HCT116 (cell line): ENCODE measurements at regions not wholly inside any gene's neighbourhood (a gene's known extent, or its start where the extent isn't known, plus 50 kb on each side); places are given as distances from the start of the nearest gene placed in this dataset.
A peak's percentile ranks its signal among the peaks of the same experiment; 100 is the strongest.

Experiments
- ATAC-seq: fragments of 200-7000 bp; cut with Tn5 transposase; 2 replicates; pipeline ENCODE4 v1.9.1; 2020; ENCODE audit warnings: mild to moderate bottlenecking, moderate library complexity
- BruUV-seq: library from RNA; stranded (reverse); fragments of 400-500 nt; replicated peaks from 2 replicates; lab custom pipeline; 2021; lab: Mats Ljungman, UMichigan
- CTCF ChIA-PET: fragments of 300-600 bp; sonication (Branson Sonifier 250); formaldehyde crosslinking; loops from one replicate; lab custom pipeline; 2021; ENCODE audit warnings: antibody characterized with exemption; lab: Charles Lee
- POLR2A ChIA-PET: fragments of 300-600, 350-600 bp; sonication (Branson Sonifier 250); formaldehyde crosslinking; loops from one replicate; lab custom pipeline; 2021; ENCODE audit warnings: antibody characterized with exemption; lab: Charles Lee
- RAD21 ChIA-PET, 2 experiments: fragments of 300-600 bp; sonication (Branson Sonifier 250); formaldehyde crosslinking; loops; one replicate each; lab custom pipeline; 2023; ENCODE audit warnings: low total read pairs in 2 of 2; ENCODE audit not compliant: uncharacterized antibody in 2 of 2, unreplicated experiment in 2 of 2, low non-redundant PET in 1 of 2; lab: Charles Lee
- DNase-seq: peaks from one replicate; pipeline ENCODE4 v3.0.0-alpha.2; 2010; ENCODE audit warnings: low read depth, low spot score
- H2AFZ ChIP-seq: fragments of 200-600 bp; shearing (Covaris generic), sonication (generic); 2 replicates; pipeline ENCODE4 v1.6.1; 2017; ENCODE audit warnings: low read depth, mixed run types, mixed read lengths, antibody characterized with exemption, low read length; ENCODE audit not compliant: poor library complexity, severe bottlenecking
- H3K27ac ChIP-seq: 2 replicates; pipeline ENCODE4 v1.5.1; 2012; ENCODE audit warnings: low read depth, low read length
- H3K27me3 ChIP-seq: fragments of 200-600 bp; sonication (generic); 2 replicates; pipeline ENCODE4 v1.6.1; 2016; ENCODE audit warnings: mixed run types, low read length, mixed read lengths; ENCODE audit not compliant: insufficient read depth
- H3K36me3 ChIP-seq, 2 experiments: fragments of 200-500 bp in 1 of 2; fragments of 200-600 bp in 1 of 2; sonication (Bioruptor generic) in 1 of 2; sonication (generic) in 1 of 2; 2 replicates each; pipeline versions ENCODE4 v1.5.1 to v1.6.1; 2014 to 2016; ENCODE audit warnings: low read length in 2 of 2, inconsistent platforms in 1 of 2, mixed read lengths in 1 of 2, mixed run types in 1 of 2; ENCODE audit not compliant: insufficient read depth in 2 of 2, control insufficient read depth in 1 of 2
- H3K4me1 ChIP-seq, 2 experiments: fragments of 200-600 bp in 1 of 2; sonication (generic) in 1 of 2; 2 replicates each; pipeline versions ENCODE4 v1.5.1 to v1.6.1; 2012 to 2017; ENCODE audit warnings: low read length in 2 of 2, inconsistent platforms in 1 of 2, mild to moderate bottlenecking in 1 of 2, mixed read lengths in 1 of 2, mixed run types in 1 of 2, moderate library complexity in 1 of 2; ENCODE audit not compliant: insufficient read depth in 2 of 2, control insufficient read depth in 1 of 2
- H3K4me2 ChIP-seq: fragments of 200-600 bp; sonication (generic); 2 replicates; pipeline ENCODE4 v1.6.1; 2017; ENCODE audit warnings: mixed run types, low read length, mixed read lengths
- H3K4me3 ChIP-seq, 2 experiments: fragments of 200-600 bp in 1 of 2; sonication (generic) in 1 of 2; replicated peaks in 1 of 2; 2 replicates each; pipeline ENCODE4 v1.5.1; 2011 to 2016; ENCODE audit warnings: low read length in 2 of 2, control low read depth in 1 of 2, low read depth in 1 of 2, mild to moderate bottlenecking in 1 of 2, mixed read lengths in 1 of 2, mixed run types in 1 of 2
- H3K79me2 ChIP-seq: fragments of 200-600 bp; sonication (generic); 2 replicates; pipeline ENCODE4 v1.6.1; 2017; ENCODE audit warnings: mild to moderate bottlenecking, mixed run types, low read length, moderate library complexity, mixed read lengths; ENCODE audit not compliant: insufficient read depth
- H3K9ac ChIP-seq: fragments of 200-600 bp; sonication (generic); 2 replicates; pipeline ENCODE4 v1.6.1; 2016; ENCODE audit warnings: low read length, mixed read lengths
- H3K9me2 ChIP-seq: fragments of 200-600 bp; sonication (generic), shearing (Covaris generic); 2 replicates; pipeline ENCODE4 v1.6.1; 2017; ENCODE audit warnings: mixed run types, mild to moderate bottlenecking, moderate library complexity; ENCODE audit not compliant: insufficient read depth
- H3K9me3 ChIP-seq, 2 experiments: fragments of 200-500 bp in 1 of 2; fragments of 200-600 bp in 1 of 2; sonication (Bioruptor generic) in 1 of 2; sonication (generic) in 1 of 2; 2 replicates each; pipeline ENCODE4 v1.6.1; 2014 to 2017; ENCODE audit warnings: low read length in 2 of 2, mixed read lengths in 2 of 2, inconsistent platforms in 1 of 2, low read depth in 1 of 2, mild to moderate bottlenecking in 1 of 2, mixed run types in 1 of 2, moderate library complexity in 1 of 2; ENCODE audit not compliant: control insufficient read depth in 1 of 2, insufficient read depth in 1 of 2
- H4K20me1 ChIP-seq: fragments of 200-600 bp; sonication (generic), shearing (Covaris generic); 2 replicates; pipeline ENCODE4 v1.6.1; 2017; ENCODE audit warnings: mixed run types, mild to moderate bottlenecking, moderate library complexity; ENCODE audit not compliant: insufficient read depth
- CBX3 ChIP-seq: IDR thresholded peaks from 2 replicates; pipeline ENCODE4 v1.6.1; 2012; ENCODE audit warnings: low read depth
- CEBPB ChIP-seq: IDR thresholded peaks from 2 replicates; pipeline ENCODE4 v1.6.1; 2012; ENCODE audit warnings: low read depth
- EGR1 ChIP-seq: IDR thresholded peaks from 2 replicates; pipeline ENCODE4 v1.6.1; 2012; ENCODE audit warnings: low read depth
- ELF1 ChIP-seq: IDR thresholded peaks from 2 replicates; pipeline ENCODE4 v1.6.1; 2012; ENCODE audit warnings: low read depth, borderline replicate concordance
- EZH2phosphoT487 ChIP-seq: fragments of 200-600 bp; IDR thresholded peaks from 2 replicates; pipeline ENCODE4 v1.6.1; 2018; ENCODE audit warnings: antibody characterized with exemption, borderline replicate concordance
- JUND ChIP-seq: IDR thresholded peaks from 2 replicates; pipeline ENCODE4 v1.6.1; 2012
- POLR2A ChIP-seq: IDR thresholded peaks from 2 replicates; pipeline ENCODE4 v1.7.0; 2011; ENCODE audit warnings: borderline replicate concordance; ENCODE audit not compliant: insufficient read depth, insufficient read length; ENCODE audit errors: extremely low read depth
- POLR2AphosphoS5 ChIP-seq: IDR thresholded peaks from 2 replicates; pipeline ENCODE4 v1.6.1; 2011; ENCODE audit warnings: mild to moderate bottlenecking, low read depth, low read length, moderate library complexity
- SIN3A ChIP-seq: IDR thresholded peaks from 2 replicates; pipeline ENCODE4 v1.6.1; 2012; ENCODE audit warnings: low read depth
- SP1 ChIP-seq: IDR thresholded peaks from 2 replicates; pipeline ENCODE4 v1.6.1; 2012; ENCODE audit warnings: low read depth
- TCF7L2 ChIP-seq: IDR thresholded peaks from 2 replicates; pipeline ENCODE4 v1.7.0; 2011; ENCODE audit warnings: borderline replicate concordance, inconsistent platforms; ENCODE audit not compliant: insufficient read depth, insufficient read length; ENCODE audit errors: extremely low read depth
- YY1 ChIP-seq: IDR thresholded peaks from 2 replicates; pipeline ENCODE4 v1.6.1; 2011; ENCODE audit warnings: low read length, low read depth, moderate library complexity, mild to moderate bottlenecking; ENCODE audit not compliant: insufficient replicate concordance; ENCODE audit errors: extremely low read depth
- ZNF274 ChIP-seq: fragments of 200-500 bp; sonication (Bioruptor generic); IDR thresholded peaks from 2 replicates; pipeline ENCODE4 v1.6.1; 2014; ENCODE audit warnings: mild to moderate bottlenecking, low read depth, low read length, inconsistent platforms
- intact Hi-C: fragments of 100-400 bp; cut with micrococcal nuclease; formaldehyde crosslinking; loops from 2 replicates; pipeline ENCODE4 v1.10.0; 2022
- TF ChIP-seq, protein P1 (sequence below): IDR thresholded peaks from 2 replicates; pipeline ENCODE4 v1.6.1; 2012
- TF ChIP-seq, protein P2 (sequence below): IDR thresholded peaks from 2 replicates; pipeline ENCODE4 v1.6.1; 2012
- TF ChIP-seq, protein P3 (sequence below): IDR thresholded peaks from 2 replicates; pipeline ENCODE4 v1.6.1; 2011; ENCODE audit warnings: mild to moderate bottlenecking, low read length, moderate library complexity; ENCODE audit not compliant: insufficient replicate concordance; ENCODE audit errors: extremely low read depth
- TF ChIP-seq, protein P4 (sequence below), 3 experiments: fragments of 200-600 bp in 1 of 3; sonication (generic) in 1 of 3; IDR thresholded peaks in 2 of 3; conservative IDR thresholded peaks in 1 of 3; 2 replicates each; pipeline ENCODE4 v1.5.1; 2012 to 2017; ENCODE audit warnings: low read depth in 2 of 3, low read length in 2 of 3, antibody characterized with exemption in 1 of 3, borderline replicate concordance in 1 of 3, control low read depth in 1 of 3, mild to moderate bottlenecking in 1 of 3, mixed read lengths in 1 of 3, mixed run types in 1 of 3, moderate library complexity in 1 of 3; ENCODE audit not compliant: insufficient read depth in 1 of 3

DNA sequence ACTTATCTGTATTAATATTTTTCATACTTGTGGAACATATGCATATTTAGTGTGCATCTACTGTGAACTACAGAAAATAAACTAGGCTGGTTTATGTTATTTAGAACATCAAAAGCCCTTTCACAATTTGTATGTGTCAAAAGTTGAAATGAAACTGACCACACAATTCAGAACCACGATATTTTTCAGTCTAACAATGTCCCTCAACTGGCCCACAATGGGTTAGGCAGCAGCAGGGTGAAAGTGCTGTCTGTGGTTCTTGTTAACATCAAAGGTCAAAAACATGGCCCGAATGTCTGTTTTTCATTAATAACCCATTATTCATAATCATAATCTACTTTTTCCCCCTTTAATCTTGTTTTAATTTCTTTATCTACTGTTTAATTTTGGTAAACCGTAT, 559.9 kb upstream of the ATP2B1 start:
- Histone ChIP-seq H3K79me2 (no peaks in the 10 kb centered on the region), H3K36me3 (no peaks in the 10 kb centered on the region), H4K20me1 (no peaks in the 10 kb centered on the region), H3K9me3 (no peaks in the 10 kb centered on the region), H3K4me3 (no peak overlapping the region), H3K9me2 (no peaks in the 10 kb centered on the region), H3K4me2 (no peak overlapping the region), H3K27ac (no peak overlapping the region), H3K4me1 (no peaks in the 10 kb centered on the region), H3K27me3 (no peaks in the 10 kb centered on the region), H2AFZ (no peak overlapping the region), H3K9ac (no peak overlapping the region)
- TF ChIP-seq JUND (no peak), ZNF274 (no peak), YY1 (no peak), CEBPB (no peak), SP1 (no peak), EGR1 (no peak), TCF7L2 (no peak), CBX3 (no peak), SIN3A (no peak)
- TF ChIP-seq, protein P1, sequence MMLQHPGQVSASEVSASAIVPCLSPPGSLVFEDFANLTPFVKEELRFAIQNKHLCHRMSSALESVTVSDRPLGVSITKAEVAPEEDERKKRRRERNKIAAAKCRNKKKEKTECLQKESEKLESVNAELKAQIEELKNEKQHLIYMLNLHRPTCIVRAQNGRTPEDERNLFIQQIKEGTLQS: no peak
- TF ChIP-seq, protein P2, sequence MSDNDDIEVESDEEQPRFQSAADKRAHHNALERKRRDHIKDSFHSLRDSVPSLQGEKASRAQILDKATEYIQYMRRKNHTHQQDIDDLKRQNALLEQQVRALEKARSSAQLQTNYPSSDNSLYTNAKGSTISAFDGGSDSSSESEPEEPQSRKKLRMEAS: no peak
- ChIA-PET POLR2A (no interaction called here), RAD21 (no interaction called here), CTCF (no interaction called here)
- ATAC-seq (no peak), DNase-seq (no peak)
- no TSS peak for BruUV-seq
- intact Hi-C loops: no loop called here

DNA sequence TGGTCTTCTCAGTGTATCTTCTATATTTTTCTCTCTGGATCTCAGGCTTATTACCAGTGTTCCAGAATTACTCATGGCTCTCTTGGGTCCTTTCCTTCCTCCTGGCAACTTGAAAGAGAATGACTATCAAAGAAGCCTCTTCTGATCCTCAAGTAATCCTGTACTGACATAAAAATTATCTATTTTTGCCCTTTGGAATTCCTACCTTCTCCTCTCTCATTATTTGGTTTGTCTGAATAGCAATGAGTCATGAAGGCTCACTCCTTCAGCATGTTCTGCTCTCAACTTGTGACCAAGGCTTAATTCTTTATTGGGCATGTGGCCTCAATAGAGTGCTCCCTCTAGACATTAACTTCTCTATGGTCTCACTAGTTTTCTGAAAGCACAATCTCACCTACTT, 553.6 kb upstream of the ATP2B1 start:
- ATAC-seq: no peak
- Histone ChIP-seq H3K9me2 (no peaks in the 10 kb centered on the region), H3K27ac (no peak overlapping the region)
- no peak for TF ChIP-seq POLR2A
- no peak for TF ChIP-seq POLR2AphosphoS5
- TF ChIP-seq, protein P3, sequence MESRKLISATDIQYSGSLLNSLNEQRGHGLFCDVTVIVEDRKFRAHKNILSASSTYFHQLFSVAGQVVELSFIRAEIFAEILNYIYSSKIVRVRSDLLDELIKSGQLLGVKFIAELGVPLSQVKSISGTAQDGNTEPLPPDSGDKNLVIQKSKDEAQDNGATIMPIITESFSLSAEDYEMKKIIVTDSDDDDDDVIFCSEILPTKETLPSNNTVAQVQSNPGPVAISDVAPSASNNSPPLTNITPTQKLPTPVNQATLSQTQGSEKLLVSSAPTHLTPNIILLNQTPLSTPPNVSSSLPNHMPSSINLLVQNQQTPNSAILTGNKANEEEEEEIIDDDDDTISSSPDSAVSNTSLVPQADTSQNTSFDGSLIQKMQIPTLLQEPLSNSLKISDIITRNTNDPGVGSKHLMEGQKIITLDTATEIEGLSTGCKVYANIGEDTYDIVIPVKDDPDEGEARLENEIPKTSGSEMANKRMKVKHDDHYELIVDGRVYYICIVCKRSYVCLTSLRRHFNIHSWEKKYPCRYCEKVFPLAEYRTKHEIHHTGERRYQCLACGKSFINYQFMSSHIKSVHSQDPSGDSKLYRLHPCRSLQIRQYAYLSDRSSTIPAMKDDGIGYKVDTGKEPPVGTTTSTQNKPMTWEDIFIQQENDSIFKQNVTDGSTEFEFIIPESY: no peak
- no peak for TF ChIP-seq JUND
- TF ChIP-seq CEBPB: no peak
- TF ChIP-seq EGR1: no peak
- no peak for TF ChIP-seq TCF7L2
- TF ChIP-seq SP1: no peak
- TF ChIP-seq ELF1: no peak
- no peak for TF ChIP-seq YY1
- TF ChIP-seq, protein P4, sequence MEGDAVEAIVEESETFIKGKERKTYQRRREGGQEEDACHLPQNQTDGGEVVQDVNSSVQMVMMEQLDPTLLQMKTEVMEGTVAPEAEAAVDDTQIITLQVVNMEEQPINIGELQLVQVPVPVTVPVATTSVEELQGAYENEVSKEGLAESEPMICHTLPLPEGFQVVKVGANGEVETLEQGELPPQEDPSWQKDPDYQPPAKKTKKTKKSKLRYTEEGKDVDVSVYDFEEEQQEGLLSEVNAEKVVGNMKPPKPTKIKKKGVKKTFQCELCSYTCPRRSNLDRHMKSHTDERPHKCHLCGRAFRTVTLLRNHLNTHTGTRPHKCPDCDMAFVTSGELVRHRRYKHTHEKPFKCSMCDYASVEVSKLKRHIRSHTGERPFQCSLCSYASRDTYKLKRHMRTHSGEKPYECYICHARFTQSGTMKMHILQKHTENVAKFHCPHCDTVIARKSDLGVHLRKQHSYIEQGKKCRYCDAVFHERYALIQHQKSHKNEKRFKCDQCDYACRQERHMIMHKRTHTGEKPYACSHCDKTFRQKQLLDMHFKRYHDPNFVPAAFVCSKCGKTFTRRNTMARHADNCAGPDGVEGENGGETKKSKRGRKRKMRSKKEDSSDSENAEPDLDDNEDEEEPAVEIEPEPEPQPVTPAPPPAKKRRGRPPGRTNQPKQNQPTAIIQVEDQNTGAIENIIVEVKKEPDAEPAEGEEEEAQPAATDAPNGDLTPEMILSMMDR (IDR thresholded peaks at IDR 0.05 in 2 of 3, conservative IDR thresholded peaks at IDR 0.05 in 1 of 3; ENCODE audit: borderline replicate concordance in 1 of 3, insufficient read depth in 1 of 3, low read depth in 2 of 3, low read length in 2 of 3): no peak
- no peak for TF ChIP-seq EZH2phosphoT487

More for the DNA sequence above, 553.6 kb upstream of the ATP2B1 start:
- H3K4me3 ChIP-seq: no peak overlapping the region
- no peak for DNase-seq
- H3K4me1 ChIP-seq: peaks cover 0 to 6% of the 10 kb centered on the region in 2 experiments; a peak in 2 of 4 replicates
- ChIA-PET RAD21 (no interaction called here), CTCF (no interaction called here), POLR2A (no interaction called here)
- peak overlapping the region; percentile 32 for H2AFZ ChIP-seq
- H3K79me2 ChIP-seq: no peaks in the 10 kb centered on the region
- H3K4me2 ChIP-seq: no peak overlapping the region
- H3K9me3 ChIP-seq: no peaks in the 10 kb centered on the region
- intact Hi-C loops: no loop called here
- H3K27me3 ChIP-seq: no peaks in the 10 kb centered on the region
- H3K36me3 ChIP-seq: no peaks in the 10 kb centered on the region
- BruUV-seq: no TSS peak
- H4K20me1 ChIP-seq: no peaks in the 10 kb centered on the region
- H3K9ac ChIP-seq: no peak overlapping the region
